ENCODE measurements at regions not wholly inside any gene's neighbourhood (a gene's known extent, or its start where the extent isn't known, plus 50 kb on each side); places are given as distances from the start of the nearest gene placed in this dataset.

DNA sequence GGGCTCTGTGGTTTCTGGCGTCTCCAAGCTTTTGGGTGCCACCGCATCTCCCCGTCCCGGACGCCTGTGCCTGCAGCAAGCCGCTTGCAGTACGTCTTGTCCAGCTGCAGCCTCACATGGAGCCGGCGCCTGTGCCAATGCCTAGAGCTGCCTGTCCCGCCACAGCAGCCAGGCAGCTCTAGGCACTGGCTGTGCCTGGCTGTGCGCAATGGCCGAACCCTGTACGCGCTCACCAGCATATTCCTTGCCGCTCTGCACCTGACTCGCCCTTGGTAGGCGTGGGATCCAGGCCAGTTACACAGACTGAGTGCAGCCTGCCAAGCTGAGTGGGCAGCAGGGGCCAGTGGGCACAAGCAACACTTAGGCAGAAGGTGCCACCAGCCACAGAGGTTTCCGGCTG, 381.2 kb upstream of the SORCS1 start:
- ChIA-PET CTCF (ENCODE audit: partially characterized antibody) (interaction anchor here (0.7 to 1.3 kb wide), 4 partner anchors 10 to 160 kb away, joined by 3 to 4 read pairs (median 3); no protein-coding TSS in a partner anchor), POLR2A (ENCODE audit: partially characterized antibody) (no interaction called here)
- DNase-seq (ENCODE audit: low read depth in 1 of 2, low spot score in 2 of 2) (no peak), FAIRE-seq (no peak)
- H3K14ac ChIP-seq (ENCODE audit: insufficient read length): no peak overlapping the region
- no peaks in the 10 kb centered on the region for H3K23me2 ChIP-seq (ENCODE audit: low read depth, low read length)
- H3K4me3 ChIP-seq (ENCODE audit: extremely low read depth in 1 of 4, insufficient read depth in 2 of 4, low read depth in 3 of 4, low read length in 4 of 4): no peak overlapping the region
- no peaks in the 10 kb centered on the region for H3K27me3 ChIP-seq (replicated peaks in 1 of 4; ENCODE audit: control insufficient read depth in 3 of 4, extremely low read depth in 1 of 4, insufficient read depth in 3 of 4, low read length in 3 of 4)
- peaks cover 0 to 13% (median 8%) of the 10 kb centered on the region in 4 experiments; a peak in 6 of 7 replicates for H3K4me1 ChIP-seq (replicated peaks in 1 of 4; ENCODE audit: control insufficient read depth in 3 of 4, insufficient read depth in 4 of 4, low read length in 3 of 4)
- H3K23ac ChIP-seq (ENCODE audit: insufficient read length): no peak overlapping the region
- H3K36me3 ChIP-seq (ENCODE audit: control insufficient read depth in 2 of 4, insufficient read depth in 4 of 4, low read length in 3 of 4): no peaks in the 10 kb centered on the region
- H3K79me2 ChIP-seq (ENCODE audit: control insufficient read depth in 1 of 2, insufficient read depth in 2 of 2, low read length in 2 of 2): no peaks in the 10 kb centered on the region
- no peak overlapping the region for H3K4ac ChIP-seq (replicated peaks; ENCODE audit: insufficient read length, low read depth, low read length)
- no peak overlapping the region for H3K9ac ChIP-seq (replicated peaks in 1 of 4; ENCODE audit: extremely low read depth in 1 of 4, low read depth in 3 of 4, low read length in 3 of 4)
- no peak overlapping the region for H2BK5ac ChIP-seq (ENCODE audit: low read depth, low read length)
- no peak overlapping the region for H3K4me2 ChIP-seq (ENCODE audit: insufficient read depth in 1 of 2, low read depth in 2 of 2, low read length in 2 of 2)
- no peak overlapping the region for H2BK20ac ChIP-seq (ENCODE audit: low read length)
- H4K20me1 ChIP-seq (replicated peaks in 1 of 2; ENCODE audit: control insufficient read depth in 1 of 2, insufficient read depth in 2 of 2, low read length in 2 of 2): no peaks in the 10 kb centered on the region
- 94% methylated on average over 18 of the region's 18 CpGs; no CpG with 5 or more reads in 1 of the 2 experiments for WGBS, 2 experiments (ENCODE audit: extremely low coverage in 1 of 2, insufficient coverage in 1 of 2, insufficient read length in 1 of 2, insufficient replicate concordance in 2 of 2, low coverage in 1 of 2, low lambda C conversion rate in 2 of 2, missing lambda C conversion rate in 1 of 2)
- 0 out of 2 replicates have a peak overlapping the region, but pooled peaks have one; percentile 85 for H2AFZ ChIP-seq (ENCODE audit: low read length)
- no peak overlapping the region for H2BK12ac ChIP-seq (ENCODE audit: low read depth, low read length)
- TF ChIP-seq POLR2A (IDR thresholded peaks at IDR 0.05; ENCODE audit: control extremely low read depth in 1 of 2, low read depth in 2 of 2, low read length in 2 of 2): no peak
- no peak for TF ChIP-seq HDAC6 (IDR thresholded peaks at IDR 0.05; ENCODE audit: low read depth, low read length)
- no peak for TF ChIP-seq CHD1 (IDR thresholded peaks at IDR 0.05; ENCODE audit: low read depth, low read length)
- no peak overlapping the region for H3K56ac ChIP-seq (replicated peaks; ENCODE audit: insufficient read length, low read depth, low read length)
- no peaks in the 10 kb centered on the region for H3K79me1 ChIP-seq (ENCODE audit: low read depth, low read length)
- no peak overlapping the region for H2BK15ac ChIP-seq (ENCODE audit: low read length)
- no peak overlapping the region for H2AK5ac ChIP-seq (ENCODE audit: low read depth, low read length)
- no peak overlapping the region for H3K27ac ChIP-seq (ENCODE audit: low read depth, low read length)
- no peak overlapping the region for H3K18ac ChIP-seq (ENCODE audit: extremely low read depth, low read length)
- no peak overlapping the region for H4K5ac ChIP-seq (ENCODE audit: insufficient read length, low read depth, low read length)
- peak overlapping the region; percentile 3; the same call in 1 of the 2 replicates for H4K8ac ChIP-seq (ENCODE audit: extremely low read depth, insufficient read depth, low read length)
- no peak overlapping the region for H2BK120ac ChIP-seq (replicated peaks; ENCODE audit: low read depth, low read length)
- no peak overlapping the region for H4K91ac ChIP-seq (replicated peaks; ENCODE audit: insufficient read length, low read length)
- H3K9me3 ChIP-seq (ENCODE audit: insufficient read depth in 2 of 2, low read depth in 1 of 2, low read length in 1 of 2): no peaks in the 10 kb centered on the region; a peak in 1 of 4 replicates
